ENCODE measurements at regions not wholly inside any gene's neighbourhood (a gene's known extent, or its start where the extent isn't known, plus 50 kb on each side); places are given as distances from the start of the nearest gene placed in this dataset.

- intact Hi-C loops (cut with micrococcal nuclease; ENCODE audit: unreplicated experiment), result no loop called here
- no TSS peak for BruUV-seq (replicated peaks)
- no peak overlapping the region for H3K27ac Mint-ChIP-seq (ENCODE audit: unreplicated experiment)
These were observed 88.0 kb downstream of the BLID start for GRCh38 chr11:122028036-122028435.

GRCh38 chr11:122025757-122026156 is 90.3 kb downstream of the BLID start:
- Mint-ChIP-seq H3K36me3 (ENCODE audit: insufficient read depth, unreplicated experiment) (no peaks in the 10 kb centered on the region), H3K27me3 (ENCODE audit: unreplicated experiment) (peaks cover 44% of the 10 kb centered on the region), H3K4me1 (ENCODE audit: low read depth, unreplicated experiment) (no peaks in the 10 kb centered on the region), H3K9me3 (ENCODE audit: low read depth, unreplicated experiment) (no peaks in the 10 kb centered on the region), H3K27ac (ENCODE audit: unreplicated experiment) (no peak overlapping the region), H3K4me3 (ENCODE audit: low read depth, unreplicated experiment) (no peak overlapping the region)
- TF ChIP-seq CTCF (IDR thresholded peaks at IDR 0.05; ENCODE audit: unreplicated experiment), result no peak
- intact Hi-C loops (cut with micrococcal nuclease; ENCODE audit: unreplicated experiment), result no loop called here
- no TSS peak for BruUV-seq (replicated peaks)
- CTCF ChIA-PET, result no interaction called here
- no peak for DNase-seq

More at GRCh38 chr11:122028036-122028435, 88.0 kb downstream of the BLID start:
- H3K36me3 Mint-ChIP-seq (ENCODE audit: insufficient read depth, unreplicated experiment), result no peaks in the 10 kb centered on the region
- DNase-seq, result no peak
- H3K4me1 Mint-ChIP-seq (ENCODE audit: low read depth, unreplicated experiment), result no peaks in the 10 kb centered on the region
- H3K9me3 Mint-ChIP-seq (ENCODE audit: low read depth, unreplicated experiment), result no peaks in the 10 kb centered on the region
- peaks cover 56% of the 10 kb centered on the region for H3K27me3 Mint-ChIP-seq (ENCODE audit: unreplicated experiment)
- TF ChIP-seq CTCF (IDR thresholded peaks at IDR 0.05; ENCODE audit: unreplicated experiment), result no peak
- CTCF ChIA-PET, result no interaction called here
- H3K4me3 Mint-ChIP-seq (ENCODE audit: low read depth, unreplicated experiment), result no peak overlapping the region

- intact Hi-C loops (cut with micrococcal nuclease; ENCODE audit: unreplicated experiment), result loop anchor here (5.0 kb wide), 1 partner anchor 178 kb away; no protein-coding TSS in a partner anchor
- Mint-ChIP-seq H3K4me1 (ENCODE audit: low read depth, unreplicated experiment) (no peaks in the 10 kb centered on the region), H3K9me3 (ENCODE audit: low read depth, unreplicated experiment) (no peaks in the 10 kb centered on the region), H3K27ac (ENCODE audit: unreplicated experiment) (no peak overlapping the region), H3K4me3 (ENCODE audit: low read depth, unreplicated experiment) (no peak overlapping the region), H3K27me3 (ENCODE audit: unreplicated experiment) (peaks cover 29% of the 10 kb centered on the region), H3K36me3 (ENCODE audit: insufficient read depth, unreplicated experiment) (no peaks in the 10 kb centered on the region)
- CTCF ChIA-PET, result no interaction called here
- no peak for TF ChIP-seq CTCF (IDR thresholded peaks at IDR 0.05; ENCODE audit: unreplicated experiment)
- no TSS peak for BruUV-seq (replicated peaks)
- no peak for DNase-seq
These were observed 91.7 kb downstream of the BLID start for GRCh38 chr11:122024278-122024677.

- CTCF ChIA-PET, result no interaction called here
- Mint-ChIP-seq H3K4me3 (ENCODE audit: low read depth, unreplicated experiment) (no peak overlapping the region), H3K36me3 (ENCODE audit: insufficient read depth, unreplicated experiment) (no peaks in the 10 kb centered on the region), H3K27me3 (ENCODE audit: unreplicated experiment) (peaks cover 26% of the 10 kb centered on the region), H3K9me3 (ENCODE audit: low read depth, unreplicated experiment) (no peaks in the 10 kb centered on the region), H3K27ac (ENCODE audit: unreplicated experiment) (no peak overlapping the region), H3K4me1 (ENCODE audit: low read depth, unreplicated experiment) (no peaks in the 10 kb centered on the region)
- BruUV-seq (replicated peaks), result no TSS peak
- intact Hi-C loops (cut with micrococcal nuclease; ENCODE audit: unreplicated experiment), result loop anchor here (5.0 kb wide), 1 partner anchor 179 kb away; no protein-coding TSS in a partner anchor
- no peak for TF ChIP-seq CTCF (IDR thresholded peaks at IDR 0.05; ENCODE audit: unreplicated experiment)
- DNase-seq, result no peak
These were observed 92.3 kb downstream of the BLID start for GRCh38 chr11:122023614-122024250.

All from Calu3 (cell line).